ENCODE measurements at regions not wholly inside any gene's neighbourhood (a gene's known extent, or its start where the extent isn't known, plus 50 kb on each side); places are given as distances from the start of the nearest gene placed in this dataset.

DNA sequence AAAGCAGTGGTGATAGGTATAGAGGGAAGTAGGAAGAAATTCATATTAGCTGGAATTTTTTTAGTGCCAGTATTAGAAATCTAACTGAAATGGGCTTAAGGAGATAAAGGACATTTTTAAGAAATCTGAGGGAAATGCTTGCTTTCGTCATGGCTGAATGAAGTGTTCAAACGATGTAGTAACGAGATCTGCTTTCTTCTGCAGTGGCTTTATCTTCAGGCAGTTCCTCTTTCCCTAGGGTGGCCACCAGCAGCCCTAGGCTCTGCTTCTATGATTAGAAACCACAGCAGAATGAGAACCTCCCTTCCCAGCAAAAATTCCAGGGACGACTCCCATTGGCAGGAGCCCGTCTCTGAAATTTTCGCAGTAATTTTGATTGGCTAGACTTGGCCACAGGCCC is 163.9 kb upstream of the FRMD6 start:
- in situ Hi-C loops (cut with HindIII; ENCODE audit: low pct_ligation_motif_present, low pct_unique_long_range_greater_than_20kb, low sequenced_read_pairs), result no loop called here

DNA sequence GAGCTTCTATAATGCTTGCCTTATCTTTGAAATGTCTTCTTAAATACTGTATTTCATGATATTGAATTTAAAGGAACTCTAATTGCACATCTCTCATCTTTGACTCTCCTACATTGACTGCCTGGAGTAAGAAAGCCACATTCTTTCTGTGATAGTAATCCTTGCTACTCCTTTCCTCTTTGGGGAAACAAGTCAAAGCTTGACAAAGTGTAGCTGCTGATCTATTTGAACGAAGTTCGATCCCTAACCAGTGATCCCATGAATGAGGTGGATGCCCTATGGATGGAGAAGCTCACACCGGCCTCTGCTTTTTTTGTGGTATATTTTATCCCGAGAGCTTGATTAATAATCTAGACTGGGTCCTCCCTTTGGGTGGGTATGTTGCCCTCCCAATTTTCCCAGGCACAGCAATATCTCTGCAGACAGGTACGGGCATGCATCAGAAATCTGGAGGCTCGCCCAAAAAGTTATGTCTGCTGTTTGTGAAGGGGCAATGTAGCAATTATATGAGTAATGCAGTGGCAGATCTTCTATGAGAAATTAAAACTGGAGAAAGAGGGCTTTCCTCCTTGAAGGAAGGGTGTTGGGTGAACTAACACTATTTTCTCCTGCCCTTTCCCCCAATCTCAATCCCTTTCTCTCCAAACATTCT is 163.0 kb upstream of the FRMD6 start:
- in situ Hi-C loops (cut with HindIII; ENCODE audit: low pct_ligation_motif_present, low pct_unique_long_range_greater_than_20kb, low sequenced_read_pairs), result no loop called here
- DNase-seq, result no peak

More for the DNA sequence above, 163.9 kb upstream of the FRMD6 start:
- no peak for DNase-seq

DNA sequence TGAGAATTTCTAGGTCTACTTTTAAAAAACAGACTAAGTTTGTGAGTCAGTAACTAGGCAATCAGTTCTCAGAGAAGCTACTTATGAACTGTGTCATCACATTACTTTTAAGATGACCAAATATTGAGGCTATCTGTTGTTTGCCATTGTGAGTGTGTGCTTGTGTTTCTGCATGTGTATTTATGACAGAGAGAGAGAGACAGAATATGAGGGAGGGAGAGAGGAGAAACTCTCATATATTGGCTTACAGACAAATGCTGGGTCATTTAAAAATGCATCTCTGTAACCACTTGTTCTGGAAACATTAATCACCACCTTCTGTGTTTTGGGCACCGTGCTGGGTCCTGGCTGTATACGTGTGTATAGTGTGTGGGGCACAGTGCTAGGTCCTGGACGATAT is 161.5 kb upstream of the FRMD6 start:
- no peak for DNase-seq
- in situ Hi-C loops (cut with HindIII; ENCODE audit: low pct_ligation_motif_present, low pct_unique_long_range_greater_than_20kb, low sequenced_read_pairs), result no loop called here

DNA sequence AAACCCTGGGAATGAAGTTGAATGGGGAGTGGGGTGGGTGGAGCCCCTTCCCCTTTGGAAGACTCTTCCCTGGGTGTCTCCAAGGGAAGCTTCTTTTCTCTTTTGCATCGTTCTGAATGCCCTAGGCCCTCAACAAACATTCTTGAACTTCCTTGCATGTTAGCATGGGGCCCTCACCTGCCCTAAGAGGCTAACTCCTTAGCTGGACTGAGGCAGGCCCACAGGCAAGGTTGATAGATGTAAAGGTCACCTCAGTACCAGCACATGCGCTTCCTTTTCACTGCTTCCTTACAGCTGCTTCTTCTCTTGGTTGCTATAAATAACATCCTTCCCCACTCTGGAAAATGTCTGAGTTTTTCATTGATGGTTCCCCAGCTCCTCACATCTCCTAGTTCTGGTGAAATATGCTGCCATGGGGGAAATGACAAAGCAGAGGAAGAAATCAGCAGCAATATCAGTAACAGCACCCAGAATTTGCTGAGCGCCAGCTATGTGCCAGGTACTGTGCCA is 160.6 kb upstream of the FRMD6 start:
- in situ Hi-C loops (cut with HindIII; ENCODE audit: low pct_ligation_motif_present, low pct_unique_long_range_greater_than_20kb, low sequenced_read_pairs), result no loop called here
- no peak for DNase-seq

DNA sequence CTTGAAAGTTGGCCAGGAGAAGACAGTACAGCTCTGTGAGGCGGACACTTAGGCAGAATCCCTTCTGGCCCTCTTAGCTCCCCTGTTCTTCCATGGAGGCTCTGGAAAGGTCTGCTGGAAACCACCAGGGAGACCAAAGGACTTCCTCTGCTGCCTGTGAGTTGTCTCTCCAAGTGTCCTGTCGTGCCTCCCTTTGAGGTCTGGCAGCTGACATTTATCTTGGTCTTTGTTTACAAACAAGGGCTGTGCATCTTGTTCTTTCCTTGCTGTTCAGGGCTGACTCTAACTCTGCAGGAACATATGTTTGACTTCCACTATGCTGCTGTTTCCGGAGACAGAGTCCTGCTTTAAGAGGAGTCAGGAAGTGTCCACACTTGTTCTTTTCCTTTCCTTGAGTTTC is 159.9 kb upstream of the FRMD6 start:
- DNase-seq, result no peak
- in situ Hi-C loops (cut with HindIII; ENCODE audit: low pct_ligation_motif_present, low pct_unique_long_range_greater_than_20kb, low sequenced_read_pairs), result no loop called here

DNA sequence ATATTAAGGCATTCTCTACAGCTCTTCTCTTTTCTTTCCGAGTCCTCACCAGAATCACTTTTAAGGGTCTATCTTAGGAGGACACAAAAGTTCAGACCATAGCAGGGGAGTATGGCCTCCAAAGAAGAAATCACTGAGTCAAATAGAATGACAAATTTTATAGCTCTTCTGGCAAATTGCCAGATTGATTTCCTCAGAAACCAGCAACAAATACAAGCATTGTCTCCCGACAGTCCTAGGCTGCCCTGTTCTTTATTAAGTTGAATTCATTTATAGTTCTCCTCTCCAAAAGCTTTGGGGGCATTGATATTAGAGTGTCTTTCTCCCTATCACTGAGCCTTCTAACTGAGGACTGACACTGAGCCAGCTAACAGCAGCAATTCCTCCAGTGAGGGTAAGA is 156.4 kb upstream of the FRMD6 start:
- in situ Hi-C loops (cut with HindIII; ENCODE audit: low pct_ligation_motif_present, low pct_unique_long_range_greater_than_20kb, low sequenced_read_pairs), result no loop called here
- DNase-seq, result no peak

DNA sequence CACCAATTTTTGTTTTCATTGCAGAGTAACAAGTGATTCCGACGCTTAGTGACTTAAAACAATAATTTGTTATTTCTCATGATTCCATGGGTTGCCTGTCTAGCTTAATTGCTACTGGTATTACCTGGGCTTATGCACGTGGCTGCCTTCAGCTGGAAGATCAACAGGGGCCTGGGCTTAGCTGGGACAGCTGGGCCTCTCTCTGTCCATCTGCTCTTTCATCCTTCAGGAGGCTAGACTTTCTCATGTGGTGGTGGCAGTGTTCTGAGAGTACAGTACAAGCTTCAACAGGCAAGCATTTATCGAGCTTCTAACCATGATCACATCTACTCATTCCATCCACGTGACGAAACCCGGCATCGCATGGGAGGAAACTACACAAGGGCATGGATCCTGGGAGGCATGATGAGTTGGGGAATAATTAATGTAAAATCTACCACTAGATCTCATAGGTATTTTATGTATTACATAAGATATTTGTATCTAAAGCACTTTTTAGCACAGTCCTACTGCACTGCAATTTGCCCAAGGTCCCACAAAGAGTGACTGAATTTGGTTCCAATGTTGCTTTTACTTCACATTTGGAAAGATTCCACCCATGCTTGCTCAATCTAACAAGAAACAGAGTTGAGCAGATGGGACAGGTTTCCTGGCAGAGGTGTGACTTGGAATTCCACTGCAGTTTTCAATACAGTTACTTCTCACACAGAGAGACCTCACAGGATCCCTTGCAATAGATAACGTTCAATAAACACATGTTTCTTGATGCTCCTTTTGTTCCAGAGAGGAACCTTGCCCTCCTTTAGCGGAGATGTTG is 153.1 kb upstream of the FRMD6 start:
- in situ Hi-C loops (cut with HindIII; ENCODE audit: low pct_ligation_motif_present, low pct_unique_long_range_greater_than_20kb, low sequenced_read_pairs), result no loop called here
- DNase-seq, result no peak

DNA sequence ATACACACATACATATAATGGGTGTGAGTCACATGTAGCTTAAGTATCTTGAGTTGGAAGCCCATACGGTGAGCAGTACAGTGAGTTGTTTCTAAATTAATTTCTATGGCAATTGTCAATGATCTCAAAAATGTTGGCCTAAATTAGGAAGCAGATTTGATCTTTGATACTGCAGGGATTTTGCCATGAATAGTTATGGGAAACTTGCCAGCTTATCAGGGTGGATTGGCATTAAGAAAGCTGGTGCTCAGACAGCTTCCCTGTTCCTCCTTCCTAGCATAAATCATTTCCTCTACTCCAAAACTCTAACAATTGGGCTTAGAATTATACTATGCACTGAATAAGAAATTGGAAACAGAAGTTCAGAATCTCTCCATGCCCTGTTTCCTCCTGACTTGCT is 150.9 kb upstream of the FRMD6 start:
- in situ Hi-C loops (cut with HindIII; ENCODE audit: low pct_ligation_motif_present, low pct_unique_long_range_greater_than_20kb, low sequenced_read_pairs), result no loop called here
- DNase-seq, result no peak

DNA sequence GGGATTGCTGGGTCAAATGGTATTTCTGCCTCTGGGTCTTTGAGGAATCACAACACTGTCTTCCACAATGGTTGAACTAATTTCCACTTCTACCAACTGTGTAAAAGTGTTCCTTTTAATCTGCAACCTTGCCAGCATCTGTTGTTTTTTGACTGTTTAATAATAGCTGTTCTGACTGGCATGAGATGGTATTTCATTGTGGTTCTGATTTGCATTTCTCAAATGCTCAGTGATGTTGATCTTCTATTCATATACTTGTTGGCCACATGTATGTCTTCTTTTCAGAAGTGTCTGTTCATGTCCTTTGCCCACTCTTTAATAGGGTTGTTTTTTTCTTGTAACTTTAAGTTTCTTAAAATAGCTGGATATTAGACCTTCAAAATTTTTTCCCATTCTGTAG is 150.0 kb upstream of the FRMD6 start:
- no peak for DNase-seq
- in situ Hi-C loops (cut with HindIII; ENCODE audit: low pct_ligation_motif_present, low pct_unique_long_range_greater_than_20kb, low sequenced_read_pairs), result no loop called here

DNA sequence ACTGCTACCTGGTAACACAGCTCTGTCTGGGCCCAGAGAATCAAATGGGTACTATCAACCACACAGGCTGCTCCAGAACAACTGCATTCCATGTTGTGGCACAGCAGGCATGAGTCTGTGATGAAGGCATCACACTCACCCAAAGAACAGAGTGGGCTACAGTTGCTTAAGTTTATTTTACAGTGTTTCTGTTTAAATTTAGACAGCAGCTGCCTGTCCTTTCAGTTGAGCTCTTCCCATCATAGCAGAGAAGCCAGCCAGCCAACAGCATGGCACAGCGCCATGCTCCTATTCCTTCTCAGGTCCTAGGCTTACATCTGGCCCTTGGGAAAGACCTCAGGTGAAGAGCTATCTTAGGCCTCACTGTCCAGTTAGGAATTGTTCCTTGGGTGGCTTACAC is 147.0 kb upstream of the FRMD6 start:
- in situ Hi-C loops (cut with HindIII; ENCODE audit: low pct_ligation_motif_present, low pct_unique_long_range_greater_than_20kb, low sequenced_read_pairs), result no loop called here
- no peak for DNase-seq

DNA sequence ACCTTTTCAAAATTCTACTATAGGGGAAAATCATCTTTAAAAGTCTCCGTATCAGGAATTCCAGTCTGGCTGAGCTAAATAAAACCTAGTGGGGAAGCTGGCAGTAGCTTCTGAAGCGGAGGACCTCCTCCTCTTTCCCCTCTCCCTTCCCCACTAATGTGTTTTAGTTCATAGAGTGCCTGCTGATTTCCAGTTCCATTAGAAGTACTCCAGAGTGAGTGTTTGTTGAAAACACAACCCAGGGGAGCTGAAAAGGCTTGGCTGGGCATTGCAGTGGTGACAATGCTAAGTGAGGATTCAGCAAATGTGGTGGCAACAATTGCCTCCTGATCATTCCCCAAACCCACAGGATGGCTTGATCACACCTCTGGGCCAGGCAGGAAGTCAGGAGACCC is 144.2 kb upstream of the FRMD6 start:
- in situ Hi-C loops (cut with HindIII; ENCODE audit: low pct_ligation_motif_present, low pct_unique_long_range_greater_than_20kb, low sequenced_read_pairs), result no loop called here
- no peak for DNase-seq

DNA sequence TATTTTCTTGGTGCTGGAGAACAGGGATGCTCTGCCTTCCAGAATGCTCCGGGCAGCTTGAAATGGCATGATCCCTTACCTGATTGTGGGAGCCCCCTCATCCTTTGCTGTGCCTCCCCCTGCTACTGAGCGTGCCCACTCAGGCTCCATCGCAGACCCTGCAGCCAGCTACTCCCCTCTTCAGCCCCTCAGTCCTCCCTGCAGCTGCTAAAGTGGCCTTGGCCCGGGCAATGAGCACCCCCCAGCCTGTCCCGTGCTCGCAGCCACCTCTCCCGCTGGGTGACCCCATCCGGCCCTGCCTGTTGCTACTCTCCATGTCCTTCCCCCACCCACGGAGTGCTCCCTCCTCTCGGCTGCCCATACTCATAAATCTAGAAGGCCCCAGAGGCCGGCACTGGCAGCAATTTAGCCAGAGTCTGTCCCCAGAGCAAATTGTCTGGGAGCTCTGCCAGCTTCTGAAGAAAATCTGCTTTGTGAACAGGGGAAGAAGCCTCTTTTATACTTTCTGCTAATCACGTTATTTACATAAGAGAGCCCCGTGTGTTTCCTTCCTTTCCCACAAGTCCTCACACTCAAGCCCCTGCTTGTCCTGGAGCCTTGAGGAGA is 143.7 kb upstream of the FRMD6 start:
- in situ Hi-C loops (cut with HindIII; ENCODE audit: low pct_ligation_motif_present, low pct_unique_long_range_greater_than_20kb, low sequenced_read_pairs), result no loop called here
- DNase-seq, result no peak

DNA sequence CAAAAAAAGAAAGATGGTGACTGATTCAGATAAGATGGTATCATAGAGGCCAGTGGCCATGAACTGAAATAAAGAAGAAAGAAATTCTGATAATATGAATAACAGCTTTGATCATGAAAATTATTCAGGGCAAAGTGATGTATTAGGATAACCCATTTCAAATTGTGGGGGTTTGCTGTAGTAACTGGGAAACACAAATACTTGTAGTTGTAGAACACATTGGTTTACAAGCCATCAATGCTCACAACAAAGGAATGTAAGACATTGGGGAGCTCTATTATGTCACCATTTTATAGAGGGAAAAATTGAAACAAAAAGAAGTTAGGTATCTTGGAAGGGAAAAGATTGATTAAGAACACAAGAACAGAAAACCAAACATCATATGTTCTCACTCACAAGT is 140.4 kb upstream of the FRMD6 start:
- no peak for DNase-seq
- in situ Hi-C loops (cut with HindIII; ENCODE audit: low pct_ligation_motif_present, low pct_unique_long_range_greater_than_20kb, low sequenced_read_pairs), result no loop called here

DNA sequence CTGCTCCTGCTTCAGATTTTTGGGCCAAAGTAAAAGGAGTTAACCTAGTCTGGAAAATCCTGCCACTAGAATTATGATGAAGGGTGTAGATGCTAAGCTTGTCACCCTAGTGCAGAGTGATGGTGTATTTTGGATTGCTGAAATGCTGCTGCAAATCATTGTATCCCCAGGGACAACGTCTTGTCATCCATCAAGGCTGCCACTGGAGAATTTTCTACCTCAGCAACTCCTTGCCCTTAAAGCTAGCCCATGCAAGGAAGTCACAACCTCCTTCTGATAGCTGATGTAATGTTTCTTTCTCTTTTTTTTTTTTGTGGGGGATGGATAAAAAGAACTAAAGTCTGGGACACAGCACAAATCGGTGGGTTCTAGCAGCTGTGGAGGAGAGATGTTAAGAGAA is 139.4 kb upstream of the FRMD6 start:
- in situ Hi-C loops (cut with HindIII; ENCODE audit: low pct_ligation_motif_present, low pct_unique_long_range_greater_than_20kb, low sequenced_read_pairs), result no loop called here
- no peak for DNase-seq

DNA sequence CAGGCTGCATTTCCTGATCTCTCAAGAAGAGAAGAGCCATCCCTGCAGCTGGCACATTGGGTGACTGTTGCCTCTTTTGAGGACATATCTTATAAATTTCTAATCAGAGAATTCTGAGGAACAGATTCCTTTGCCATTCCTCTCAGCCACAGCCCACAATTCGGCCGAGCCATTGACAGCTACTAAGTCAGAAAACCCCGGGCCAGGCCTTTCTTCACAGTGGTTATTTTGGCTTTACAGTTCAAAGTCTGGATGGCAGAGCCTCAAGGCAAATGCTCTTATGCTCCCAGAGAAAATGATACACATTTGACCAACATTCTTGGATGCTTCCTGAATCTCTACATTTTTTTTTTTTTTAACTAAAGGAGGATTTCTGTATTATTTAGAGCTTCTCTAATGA is 138.4 kb upstream of the FRMD6 start:
- DNase-seq, result no peak
- in situ Hi-C loops (cut with HindIII; ENCODE audit: low pct_ligation_motif_present, low pct_unique_long_range_greater_than_20kb, low sequenced_read_pairs), result no loop called here

DNA sequence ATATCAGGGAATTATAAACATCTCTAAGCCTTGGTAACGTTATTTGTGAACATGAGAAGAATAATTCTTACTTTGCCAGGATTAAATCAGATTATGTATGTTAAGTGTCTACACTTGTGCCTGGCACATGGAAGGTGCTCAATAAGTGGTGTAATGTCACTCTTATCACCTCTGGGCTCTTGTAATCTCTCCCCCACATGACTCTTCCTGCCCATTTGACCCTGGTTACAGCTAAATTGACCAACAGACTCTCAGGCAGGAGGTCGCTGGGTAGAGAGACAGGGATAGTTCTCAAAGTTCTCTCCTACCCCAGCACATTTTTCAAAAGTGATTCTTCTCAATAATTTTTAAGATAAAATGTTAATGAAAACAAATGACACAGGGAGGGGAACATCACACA is 137.8 kb upstream of the FRMD6 start:
- DNase-seq, result no peak
- in situ Hi-C loops (cut with HindIII; ENCODE audit: low pct_ligation_motif_present, low pct_unique_long_range_greater_than_20kb, low sequenced_read_pairs), result no loop called here

DNA sequence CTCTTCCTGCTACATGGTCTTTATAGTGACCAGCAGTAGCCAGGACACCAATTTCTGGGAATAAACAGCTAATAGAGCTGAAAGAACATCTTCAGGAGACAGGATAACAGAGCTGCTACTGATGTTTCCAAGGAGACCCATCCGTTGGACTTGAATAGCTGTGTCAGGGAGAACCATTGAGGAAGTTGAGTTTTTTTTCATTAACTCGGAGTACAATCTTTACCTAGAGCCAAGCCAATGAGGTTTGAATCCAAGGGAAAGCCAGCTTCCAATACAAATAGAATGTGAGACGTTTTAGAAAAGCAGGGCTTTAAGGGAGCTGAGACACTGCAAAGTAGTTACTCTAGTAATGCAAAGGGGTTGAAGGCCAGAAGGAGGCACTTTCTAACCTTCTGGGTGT is 136.1 kb upstream of the FRMD6 start:
- in situ Hi-C loops (cut with HindIII; ENCODE audit: low pct_ligation_motif_present, low pct_unique_long_range_greater_than_20kb, low sequenced_read_pairs), result no loop called here
- no peak for DNase-seq

DNA sequence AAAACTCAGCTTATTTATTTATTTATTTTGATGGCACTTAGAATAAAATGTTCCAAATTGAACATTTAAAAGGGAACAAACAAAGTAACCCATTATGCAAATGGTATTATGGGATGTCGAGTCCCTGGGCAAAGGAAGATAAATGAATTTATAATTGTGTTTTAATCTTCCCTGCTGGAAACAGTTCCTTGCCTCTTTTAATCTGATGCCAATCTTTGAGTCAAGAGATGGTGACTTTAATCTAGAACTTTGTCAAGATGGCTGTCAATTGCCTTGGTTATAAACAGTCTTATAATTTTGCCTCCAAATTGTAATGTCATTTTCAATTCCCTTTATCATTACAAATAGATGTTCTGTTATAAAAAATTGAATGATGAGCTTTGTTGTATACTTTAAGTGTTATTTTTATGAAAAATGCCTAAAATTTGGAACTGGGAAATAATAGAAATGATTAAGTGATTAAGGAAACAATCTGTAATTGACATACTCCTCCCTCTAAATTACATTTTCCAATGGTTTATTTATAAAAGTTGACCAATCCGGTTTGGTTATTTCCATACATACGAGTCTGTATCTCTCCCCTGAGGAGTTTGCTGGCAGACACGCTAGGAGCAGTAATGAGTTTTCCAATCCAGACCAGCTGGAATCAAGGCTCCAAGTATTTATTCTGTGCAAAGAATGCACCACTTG is 134.9 kb upstream of the FRMD6 start:
- no peak for DNase-seq
- in situ Hi-C loops (cut with HindIII; ENCODE audit: low pct_ligation_motif_present, low pct_unique_long_range_greater_than_20kb, low sequenced_read_pairs), result no loop called here

DNA sequence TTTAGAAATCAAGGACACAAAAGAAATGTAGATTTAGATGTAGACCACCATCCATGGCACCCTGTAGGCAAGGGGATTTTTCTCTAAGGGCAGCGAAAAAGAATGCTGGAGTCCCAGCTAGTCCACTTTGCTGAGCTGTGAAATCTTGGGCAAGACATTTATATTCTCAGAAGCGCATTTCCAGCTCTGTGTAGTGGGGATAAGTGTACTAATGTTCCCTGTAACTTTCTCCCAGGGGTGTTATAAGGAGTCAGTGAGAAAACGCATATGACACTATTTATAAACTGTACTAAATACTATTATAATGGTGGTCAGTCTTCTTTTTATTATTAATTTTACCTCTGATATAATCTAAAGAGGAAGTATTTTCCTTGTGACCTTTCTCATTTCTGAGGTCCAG is 133.4 kb upstream of the FRMD6 start:
- in situ Hi-C loops (cut with HindIII; ENCODE audit: low pct_ligation_motif_present, low pct_unique_long_range_greater_than_20kb, low sequenced_read_pairs), result no loop called here
- no peak for DNase-seq

All from ACHN (cell line).